Thymus (tissue), 11 donors: ENCODE measurements at regions not wholly inside any gene's neighbourhood (a gene's known extent, or its start where the extent isn't known, plus 50 kb on each side); places are given as distances from the start of the nearest gene placed in this dataset.

Source experiments
- DNase-seq, 9 donors: peaks; one replicate each; pipeline ENCODE4 v3.0.0-alpha.2; 2013; ENCODE audit warnings: low spot score in 9 of 9, low read depth in 6 of 9, missing footprints in 1 of 9
- H3K27ac ChIP-seq, 2 donors: one replicate each; pipeline ENCODE4 v1.5.1; 2013; ENCODE audit warnings: control low read depth in 1 of 2, low read depth in 1 of 2, low read length in 1 of 2, mild to moderate bottlenecking in 1 of 2, moderate library complexity in 1 of 2
- H3K27me3 ChIP-seq, 2 donors: one replicate each; pipeline ENCODE4 v1.5.1; 2013; ENCODE audit warnings: low read length in 1 of 2; ENCODE audit not compliant: control insufficient read depth in 2 of 2, insufficient read depth in 1 of 2
- H3K36me3 ChIP-seq, 2 donors: one replicate each; pipeline ENCODE4 v1.5.1; 2013; ENCODE audit warnings: low read length in 1 of 2, mild to moderate bottlenecking in 1 of 2, moderate library complexity in 1 of 2; ENCODE audit not compliant: control insufficient read depth in 2 of 2, insufficient read depth in 2 of 2
- H3K4me1 ChIP-seq, 2 donors: one replicate each; pipeline ENCODE4 v1.5.1; 2013; ENCODE audit warnings: low read length in 2 of 2; ENCODE audit not compliant: control insufficient read depth in 2 of 2, insufficient read depth in 2 of 2
- H3K4me3 ChIP-seq, 2 donors: one replicate each; pipeline ENCODE4 v1.5.1; 2013; ENCODE audit warnings: low read length in 2 of 2, control low read depth in 1 of 2, mild to moderate bottlenecking in 1 of 2
- H3K9me3 ChIP-seq, 2 donors: one replicate each; pipeline ENCODE4 v1.5.1; 2013; ENCODE audit warnings: low read length in 1 of 2, mild to moderate bottlenecking in 1 of 2; ENCODE audit not compliant: control insufficient read depth in 2 of 2, insufficient read depth in 1 of 2
- WGBS: extraction: QIAGEN DNeasy Blood & Tissue Kit; methylation state at CpG from one replicate; pipeline ENCODE4 v1.1.7; 2013; 5-methylcytosine and 5-hydroxymethylcytosine counted together
- donor health status: healthy.

- Histone ChIP-seq H3K4me3 (no peak overlapping the region), H3K4me1 (peaks cover 27 to 63% of the 10 kb centered on the region in 2 donors), H3K27me3 (no peaks in the 10 kb centered on the region), H3K9me3 (peaks cover 0 to 3% of the 10 kb centered on the region in 2 donors), H3K36me3 (no peaks in the 10 kb centered on the region), H3K27ac (peak overlapping the region; percentile 11 to 25)
- 87% methylated on average over 14 of the region's 14 CpGs for WGBS
- no peak for DNase-seq
These were observed 58.5 kb upstream of the ECHDC3 start for GRCh38 chr10:11683529-11684320.

GRCh38 chr10:11682851-11683250 is 59.3 kb upstream of the ECHDC3 start:
- Histone ChIP-seq H3K4me1 (peaks cover 27 to 59% of the 10 kb centered on the region in 2 donors), H3K36me3 (no peaks in the 10 kb centered on the region), H3K27me3 (no peaks in the 10 kb centered on the region), H3K9me3 (peaks cover 0 to 3% of the 10 kb centered on the region in 2 donors), H3K27ac (no peak overlapping the region), H3K4me3 (no peak overlapping the region)
- DNase-seq: no peak
- WGBS: 92% methylated on average over 14 of the region's 14 CpGs

GRCh38 chr10:11682267-11682683 is 59.9 kb upstream of the ECHDC3 start:
- DNase-seq: peak in 1 of 9 donors; percentile 53
- Histone ChIP-seq H3K27ac (peak overlapping the region in 1 of 2 donors; percentile 67), H3K4me3 (no peak overlapping the region), H3K9me3 (peaks cover 0 to 3% of the 10 kb centered on the region in 2 donors), H3K36me3 (no peaks in the 10 kb centered on the region), H3K4me1 (peaks cover 27 to 53% of the 10 kb centered on the region in 2 donors), H3K27me3 (no peaks in the 10 kb centered on the region)
- WGBS: 8% methylated on average over 6 of the region's 6 CpGs

- no peak for DNase-seq
- peaks cover 0 to 3% of the 10 kb centered on the region in 2 donors for H3K9me3 ChIP-seq
- no peaks in the 10 kb centered on the region for H3K27me3 ChIP-seq
- H3K27ac ChIP-seq: no peak overlapping the region
- 95% methylated on average over 6 of the region's 6 CpGs for whole genome bisulfite sequencing
- H3K36me3 ChIP-seq: no peaks in the 10 kb centered on the region
- H3K4me1 ChIP-seq: peaks cover 24 to 39% of the 10 kb centered on the region in 2 donors
- H3K4me3 ChIP-seq: no peak overlapping the region
These were observed 61.7 kb upstream of the ECHDC3 start for GRCh38 chr10:11680496-11680895.

GRCh38 chr10:11679946-11680345 is 62.2 kb upstream of the ECHDC3 start:
- WGBS: 37% methylated on average over 3 of the region's 3 CpGs

GRCh38 chr10:11678074-11678793 is 63.9 kb upstream of the ECHDC3 start:
- peaks cover 12 to 30% of the 10 kb centered on the region in 2 donors for H3K4me1 ChIP-seq
- 78% methylated on average over 17 of the region's 17 CpGs for WGBS

More at GRCh38 chr10:11679946-11680345, 62.2 kb upstream of the ECHDC3 start:
- Histone ChIP-seq H3K4me3 (no peak overlapping the region), H3K27me3 (no peaks in the 10 kb centered on the region), H3K4me1 (peaks cover 19 to 34% of the 10 kb centered on the region in 2 donors), H3K36me3 (no peaks in the 10 kb centered on the region), H3K9me3 (peaks cover 0 to 3% of the 10 kb centered on the region in 2 donors), H3K27ac (no peak overlapping the region)
- no peak for DNase-seq

GRCh38 chr10:11677480-11677879 is 64.7 kb upstream of the ECHDC3 start:
- Histone ChIP-seq H3K4me1 (peaks cover 8 to 30% of the 10 kb centered on the region in 2 donors), H3K27ac (no peak overlapping the region), H3K9me3 (peaks cover 0 to 3% of the 10 kb centered on the region in 2 donors), H3K36me3 (no peaks in the 10 kb centered on the region), H3K4me3 (no peak overlapping the region), H3K27me3 (no peaks in the 10 kb centered on the region)
- no peak for DNase-seq
- WGBS: 92% methylated on average over 12 of the region's 12 CpGs

More at GRCh38 chr10:11678074-11678793, 63.9 kb upstream of the ECHDC3 start:
- DNase-seq: no peak
- Histone ChIP-seq H3K36me3 (no peaks in the 10 kb centered on the region), H3K9me3 (peaks cover 0 to 3% of the 10 kb centered on the region in 2 donors), H3K27me3 (no peaks in the 10 kb centered on the region), H3K27ac (no peak overlapping the region), H3K4me3 (no peak overlapping the region)

- no peaks in the 10 kb centered on the region for H3K36me3 ChIP-seq
- 18% methylated on average over 12 of the region's 12 CpGs for WGBS
- peak overlapping the region in 1 of 2 donors; percentile 6 for H3K27ac ChIP-seq
These were observed 62.2 kb upstream of the USP6NL start for GRCh38 chr10:11673346-11674280.

More at GRCh38 chr10:11673346-11674280, 62.2 kb upstream of the USP6NL start:
- DNase-seq: no peak
- no peaks in the 10 kb centered on the region for H3K27me3 ChIP-seq
- peaks cover 0 to 32% of the 10 kb centered on the region in 2 donors for H3K4me1 ChIP-seq
- H3K9me3 ChIP-seq: peaks cover 0 to 3% of the 10 kb centered on the region in 2 donors
- no peak overlapping the region for H3K4me3 ChIP-seq
